HG03280 (cell line): ENCODE measurements at regions not wholly inside any gene's neighbourhood (a gene's known extent, or its start where the extent isn't known, plus 50 kb on each side); places are given as distances from the start of the nearest gene placed in this dataset.

Source experiments
- ATAC-seq: cut with Tn5 transposase; IDR thresholded peaks from one replicate; pipeline ENCODE4 v1.9.1; 2021; ENCODE audit warnings: mild to moderate bottlenecking, moderate library complexity; ENCODE audit not compliant: unreplicated experiment

- ATAC-seq = no peak
Observed at GRCh38 chr1:221184131-221184794, 305.0 kb downstream of the HLX start.

- no peak for ATAC-seq
Observed at GRCh38 chr1:221187174-221187573, 307.9 kb downstream of the HLX start.

GRCh38 chr1:221188458-221188857, 309.2 kb downstream of the HLX start:
- ATAC-seq = no peak

- ATAC-seq = no peak
Observed at GRCh38 chr1:221190249-221190648, 311.0 kb downstream of the HLX start.

- no peak for ATAC-seq
Observed at GRCh38 chr1:221192055-221192454, 312.8 kb downstream of the HLX start.

- ATAC-seq = peak; percentile 47
Observed at GRCh38 chr1:221200464-221200863, 321.2 kb downstream of the HLX start.

GRCh38 chr1:221201773-221202172, 322.5 kb downstream of the HLX start:
- no peak for ATAC-seq

GRCh38 chr1:221203224-221204054, 324.2 kb downstream of the HLX start:
- peak; percentile 81 for ATAC-seq

- no peak for ATAC-seq
Observed at GRCh38 chr1:221204055-221204833, 325.0 kb downstream of the HLX start.

GRCh38 chr1:221206076-221206475, 326.8 kb downstream of the HLX start:
- no peak for ATAC-seq

GRCh38 chr1:221212926-221213325, 333.7 kb downstream of the HLX start:
- ATAC-seq = no peak

- no peak for ATAC-seq
Observed at GRCh38 chr1:221217029-221217428, 337.8 kb downstream of the HLX start.

- ATAC-seq = no peak
Observed at GRCh38 chr1:221223281-221223680, 344.0 kb downstream of the HLX start.

GRCh38 chr1:221227460-221227859, 348.2 kb downstream of the HLX start:
- no peak for ATAC-seq

GRCh38 chr1:221227872-221228337, 348.7 kb downstream of the HLX start:
- ATAC-seq = no peak

- no peak for ATAC-seq
Observed at GRCh38 chr1:221228594-221228993, 349.4 kb downstream of the HLX start.

GRCh38 chr1:221230605-221231004, 351.4 kb downstream of the HLX start:
- ATAC-seq = no peak

- ATAC-seq = no peak
Observed at GRCh38 chr1:221234791-221235190, 355.5 kb downstream of the HLX start.

- ATAC-seq = no peak
Observed at GRCh38 chr1:221237587-221237986, 358.3 kb downstream of the HLX start.

- no peak for ATAC-seq
Observed at GRCh38 chr1:221239181-221239580, 359.9 kb downstream of the HLX start.

GRCh38 chr1:221239792-221240191, 360.5 kb downstream of the HLX start:
- ATAC-seq = no peak
